ENCODE measurements at regions not wholly inside any gene's neighbourhood (a gene's known extent, or its start where the extent isn't known, plus 50 kb on each side); places are given as distances from the start of the nearest gene placed in this dataset.

- TF ChIP-seq BHLHE40 (IDR thresholded peaks at IDR 0.05; ENCODE audit: borderline replicate concordance), result no peak
- no peak for TF ChIP-seq ELF4 (IDR thresholded peaks at IDR 0.05)
- TF ChIP-seq CTBP1 (IDR thresholded peaks at IDR 0.05; ENCODE audit: borderline replicate concordance), result no peak
- TF ChIP-seq FOXA1 (IDR thresholded peaks at IDR 0.05), result no peak
- no peak for TF ChIP-seq SP1 (IDR thresholded peaks at IDR 0.05)
- no peak for TF ChIP-seq FOXM1 (IDR thresholded peaks at IDR 0.05; ENCODE audit: borderline replicate concordance)
- no peak for TF ChIP-seq PKNOX1 (IDR thresholded peaks at IDR 0.05)
- no peak for TF ChIP-seq L3MBTL2 (conservative IDR thresholded peaks at IDR 0.05)
- no peak for TF ChIP-seq FOXK2 (IDR thresholded peaks at IDR 0.05)
Observed at GRCh38 chr13:87198371-87198770, 472.8 kb upstream of the SLITRK5 start.
